CD4-positive, alpha-beta T cell treated with Interleukin-12 subunit alpha and Interleukin-12 subunit beta, for 1 hour (primary cell): ENCODE measurements at regions not wholly inside any gene's neighbourhood (a gene's known extent, or its start where the extent isn't known, plus 50 kb on each side); places are given as distances from the start of the nearest gene placed in this dataset.
"Not testable (repeated sequence)": the region's sequence is repeated elsewhere in the genome, so short reads cannot be mapped to it uniquely, and the experiment has no call there.

Source experiments
- DNase-seq: peaks from one replicate; pipeline ENCODE4 v3.0.0-alpha.2; 2020

GRCh38 chr5:72760259-72760658 lies 56.2 kb upstream of the TNPO1 start:
- no peak for DNase-seq

DNA sequence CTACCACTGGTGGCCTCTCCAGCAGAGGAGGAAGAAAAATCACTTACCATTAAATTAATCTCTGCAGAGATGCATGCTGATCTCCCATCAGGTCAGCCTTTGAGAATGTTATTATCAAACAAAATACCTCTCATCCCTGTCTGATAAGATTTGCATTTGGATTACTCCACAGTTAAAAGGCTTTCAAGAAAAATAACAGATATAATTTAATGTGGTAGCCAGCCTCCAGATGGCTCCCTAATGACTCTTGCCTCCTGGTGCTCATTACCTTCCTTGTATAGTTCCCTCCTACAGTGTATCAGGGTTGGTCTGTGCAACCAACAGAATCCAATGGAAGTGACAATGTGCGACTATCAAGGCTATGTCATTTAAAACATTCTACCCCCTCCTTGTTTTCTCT lies 63.6 kb upstream of the TNPO1 start:
- DNase-seq = no peak

DNA sequence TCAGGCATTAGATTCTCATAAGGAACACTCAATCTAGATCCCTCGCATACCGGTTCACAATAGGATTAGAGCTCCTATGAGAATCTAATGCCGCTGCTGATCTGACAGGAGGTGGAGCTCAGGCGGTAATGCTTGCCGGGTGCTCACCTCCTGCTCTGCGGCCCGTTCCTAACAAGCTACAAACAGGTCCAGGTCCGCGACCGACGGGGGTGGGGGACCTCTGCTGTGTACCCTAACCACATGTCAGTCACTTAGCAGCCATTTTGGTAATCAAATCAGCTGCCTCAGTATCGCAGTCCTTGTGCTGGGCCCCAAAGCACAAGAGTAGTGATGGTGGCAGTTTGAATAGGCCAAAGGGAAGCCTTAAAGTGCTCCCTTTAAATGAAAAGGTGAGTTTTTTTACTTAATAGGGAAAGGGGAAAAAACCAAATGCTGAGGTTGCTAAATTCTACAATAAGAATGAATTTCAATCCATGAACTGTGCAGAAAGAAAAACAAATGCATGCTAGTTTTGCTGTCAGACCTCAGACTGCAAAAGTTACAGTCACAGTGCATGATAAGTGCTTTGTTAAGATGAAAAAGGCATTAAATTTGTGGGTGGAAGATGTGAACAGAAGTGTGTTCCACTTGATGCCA lies 67.0 kb upstream of the TNPO1 start:
- no peak for DNase-seq

GRCh38 chr5:72747826-72748225 lies 68.6 kb upstream of the TNPO1 start:
- DNase-seq = no peak

DNA sequence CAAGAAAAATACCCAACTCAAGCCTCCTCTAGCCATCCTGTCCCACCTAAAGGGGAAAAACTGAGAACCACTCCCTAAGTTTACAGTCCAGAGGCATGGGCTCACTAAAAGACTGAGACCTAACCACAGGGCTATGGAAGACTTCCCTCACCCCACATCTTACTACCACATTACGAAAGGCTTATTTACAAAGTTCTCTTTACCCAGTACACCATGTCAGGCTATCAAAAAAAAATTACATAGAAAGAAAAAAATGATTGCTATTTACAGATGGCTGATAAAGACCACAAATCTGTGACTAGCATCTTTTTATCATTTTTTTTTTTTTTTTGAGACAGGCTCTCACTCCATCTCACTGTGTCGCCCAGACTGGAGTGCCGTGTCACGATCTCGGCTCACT lies 69.7 kb upstream of the TNPO1 start:
- DNase-seq = no peak

DNA sequence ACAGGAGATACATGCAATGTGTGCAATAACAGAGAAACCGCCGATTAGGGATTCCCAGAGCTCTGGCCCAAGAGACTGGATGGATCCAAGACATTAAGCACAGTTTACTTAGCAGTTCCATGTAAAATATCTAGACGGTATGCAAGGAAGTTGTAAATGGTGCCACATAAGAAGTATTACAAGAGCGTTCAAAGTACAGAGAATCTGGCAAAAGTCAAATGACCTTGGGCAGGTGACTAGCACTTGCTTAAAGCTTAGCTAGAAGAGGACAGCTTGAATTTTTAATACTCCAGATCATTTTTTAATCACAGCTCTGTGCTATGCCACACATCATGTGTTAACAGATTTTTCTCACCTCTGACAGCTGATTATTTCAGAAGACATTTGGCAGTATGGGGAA lies 72.3 kb upstream of the TNPO1 start:
- DNase-seq = no peak

DNA sequence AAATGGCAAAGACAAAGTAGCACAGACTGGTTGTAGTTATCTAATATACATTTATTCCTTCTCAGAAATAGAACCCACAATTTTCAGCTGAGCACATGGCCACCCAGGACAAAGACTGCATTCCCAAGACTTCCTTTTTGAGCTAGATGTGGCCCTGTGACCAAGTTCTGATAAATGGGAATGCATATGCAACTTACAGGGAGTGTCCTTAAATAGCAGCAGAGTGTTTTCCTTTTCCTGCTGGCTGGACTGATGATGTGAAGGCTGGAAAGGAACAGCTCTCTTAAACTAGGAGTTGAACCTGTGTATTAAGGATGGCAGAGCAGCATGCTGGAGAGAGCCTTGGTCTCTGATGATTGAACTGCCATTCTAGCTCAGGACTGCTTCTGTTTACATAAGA lies 74.7 kb upstream of the TNPO1 start:
- DNase-seq = no peak

- no peak for DNase-seq
These were observed 82.7 kb upstream of the TNPO1 start for GRCh38 chr5:72733810-72734209.

DNA sequence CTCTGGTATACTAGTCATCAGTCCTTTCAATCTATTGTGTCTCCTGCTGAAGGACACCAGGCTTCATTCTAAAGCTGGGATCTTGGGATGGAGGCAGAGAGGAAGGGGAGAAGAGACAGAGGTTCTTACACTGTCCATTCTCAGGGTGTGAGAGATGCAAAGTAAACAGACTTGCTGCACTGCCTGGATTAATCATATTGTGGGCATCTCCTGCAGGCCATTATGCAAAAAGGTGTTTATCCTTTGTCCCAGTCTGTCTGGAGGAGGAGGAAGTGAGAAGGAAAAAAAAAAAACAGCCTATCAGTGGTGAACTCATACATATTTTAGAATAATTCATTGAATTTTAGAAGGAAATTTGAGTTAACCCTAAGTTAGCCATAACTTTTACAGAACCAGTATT lies 92.9 kb upstream of the TNPO1 start:
- no peak for DNase-seq

DNA sequence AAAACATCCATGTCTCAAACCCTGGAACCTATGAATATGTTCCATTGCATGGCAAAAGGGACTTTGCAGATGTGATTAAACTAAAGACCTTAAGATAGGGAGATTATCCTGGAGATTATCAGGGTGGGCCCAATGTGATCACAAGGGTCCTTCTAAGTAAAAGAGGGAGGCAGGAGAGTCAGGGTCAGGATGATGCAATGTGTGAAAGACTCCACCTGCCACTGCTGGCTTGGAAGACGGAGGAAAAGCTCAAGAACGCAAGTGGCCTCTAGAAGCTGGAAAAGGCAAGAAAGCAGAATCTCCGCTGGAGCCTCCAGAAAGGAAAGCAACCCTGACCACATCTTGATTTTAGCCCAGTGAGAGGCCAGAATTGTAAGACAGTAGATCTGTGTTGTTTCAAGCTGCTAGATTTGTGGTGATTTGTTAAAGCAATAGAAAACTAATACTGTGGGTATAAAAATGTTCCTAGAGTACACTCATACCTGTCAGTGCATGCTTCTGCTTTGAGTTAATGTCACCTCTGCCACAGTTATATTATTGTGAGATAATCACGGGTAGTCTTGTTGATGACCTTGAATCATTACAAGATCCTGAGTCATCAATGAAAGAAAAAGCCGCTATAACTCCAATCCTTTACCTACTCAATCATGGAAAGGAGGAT lies 93.5 kb upstream of the TNPO1 start:
- no peak for DNase-seq

GRCh38 chr5:72721844-72722243 lies 94.6 kb upstream of the TNPO1 start:
- no peak for DNase-seq

DNA sequence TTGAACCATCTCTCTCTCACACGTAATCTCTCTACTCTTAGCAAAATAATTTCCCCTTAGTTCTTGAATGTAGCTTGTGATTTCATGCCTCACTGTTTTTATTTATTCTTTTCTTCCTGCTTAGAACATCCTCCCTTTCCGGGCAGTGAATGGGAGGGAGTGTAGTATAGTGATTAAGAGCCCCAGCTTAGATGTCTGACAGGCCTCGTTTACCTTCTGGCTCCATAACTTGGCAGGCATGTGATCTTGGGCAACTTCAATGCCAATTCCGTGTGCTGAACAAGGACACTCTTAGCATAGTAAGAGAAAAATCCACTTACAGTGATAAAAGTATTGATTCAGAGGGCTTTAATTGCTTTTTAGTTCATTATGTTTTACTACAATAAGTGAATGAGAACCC lies 96.3 kb upstream of the TNPO1 start:
- no peak for DNase-seq

GRCh38 chr5:72711351-72711750 lies 105.1 kb upstream of the TNPO1 start:
- DNase-seq = no peak

DNA sequence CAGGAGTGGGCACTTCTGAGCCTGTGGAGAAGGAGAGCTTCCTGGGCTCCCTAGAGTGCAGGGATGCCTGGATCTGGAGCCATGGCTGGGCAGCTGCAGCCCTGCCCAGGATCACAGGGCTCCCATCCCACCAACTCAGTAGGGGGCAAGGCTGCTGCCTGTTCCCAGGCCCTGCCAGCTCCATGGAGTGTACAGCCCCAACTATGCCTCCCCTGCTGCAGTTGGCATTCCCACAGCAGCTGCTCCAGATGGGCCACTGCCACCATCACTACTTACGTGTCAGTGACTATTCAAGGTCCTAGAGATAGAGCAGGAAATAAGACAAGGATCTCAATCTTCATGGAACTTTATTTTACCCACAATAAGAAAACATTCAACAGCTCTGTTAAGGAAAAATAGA lies 107.1 kb upstream of the TNPO1 start:
- DNase-seq = no peak

DNA sequence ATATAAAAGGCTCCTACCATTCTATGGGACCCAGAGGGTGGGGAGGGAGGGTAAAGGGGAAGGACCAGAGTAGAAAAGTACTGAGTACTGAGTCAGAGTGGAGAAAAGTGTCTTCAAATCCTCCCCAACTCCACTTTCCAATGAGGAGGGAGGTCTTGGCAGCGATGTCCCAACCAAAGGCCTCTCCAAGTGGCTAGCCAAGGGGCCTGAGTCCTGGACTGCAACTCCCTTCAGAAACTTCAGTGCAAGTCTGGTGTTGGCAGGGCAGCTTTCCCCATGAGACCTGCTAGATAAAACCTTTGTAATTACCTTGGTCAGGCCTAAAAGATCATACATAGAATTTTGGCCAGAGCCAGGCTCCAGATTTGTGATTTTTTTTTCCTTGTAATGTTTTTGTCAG lies 111.3 kb upstream of the TNPO1 start:
- DNase-seq = no peak

GRCh38 chr5:72703876-72704275 lies 112.6 kb upstream of the TNPO1 start:
- no peak for DNase-seq

- no peak for DNase-seq
These were observed 113.5 kb upstream of the TNPO1 start for GRCh38 chr5:72702881-72703434.

DNA sequence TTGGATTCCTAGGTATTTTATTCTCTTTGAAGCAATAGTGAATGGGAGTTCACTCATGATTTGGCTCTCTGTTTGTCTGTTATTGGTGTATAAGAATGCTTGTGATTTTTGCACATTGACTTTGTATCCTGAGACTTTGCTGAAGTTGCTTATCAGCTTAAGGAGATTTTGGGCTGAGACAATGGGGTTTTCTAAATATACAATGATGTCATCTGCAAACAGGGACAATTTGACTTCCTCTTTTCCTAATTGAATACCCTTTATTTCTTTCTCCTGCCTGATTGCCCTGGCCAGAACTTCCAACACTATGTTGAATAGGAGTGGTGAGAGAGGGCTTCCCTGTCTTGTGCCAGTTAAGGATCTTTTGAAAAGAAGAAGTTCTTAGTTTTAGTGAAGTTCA lies 114.4 kb upstream of the TNPO1 start:
- DNase-seq = not testable (repeated sequence)

GRCh38 chr5:72698481-72698880 lies 118.0 kb upstream of the TNPO1 start:
- no peak for DNase-seq

- DNase-seq = no peak
These were observed 118.8 kb upstream of the TNPO1 start for GRCh38 chr5:72697622-72698021.

- no peak for DNase-seq
These were observed 120.8 kb upstream of the TNPO1 start for GRCh38 chr5:72695659-72696058.

DNA sequence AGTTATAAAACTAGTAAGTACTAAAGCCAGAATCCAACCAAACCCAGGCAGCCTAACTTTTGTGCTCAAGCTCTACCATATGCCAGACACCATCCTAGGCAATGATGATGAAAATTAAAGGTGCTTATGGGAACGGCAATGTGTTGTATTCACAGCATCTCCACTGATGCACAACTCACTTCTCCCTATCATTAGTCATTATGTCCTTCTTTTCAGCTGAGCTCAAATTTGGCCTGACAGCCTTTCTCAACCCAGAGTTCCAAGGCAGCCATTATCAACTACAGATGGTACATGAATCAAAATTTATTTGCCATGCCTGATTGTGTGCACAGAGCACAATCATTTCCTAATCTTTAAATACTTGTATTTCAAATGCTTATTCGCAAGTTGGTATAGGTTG lies 121.6 kb upstream of the TNPO1 start:
- no peak for DNase-seq

DNA sequence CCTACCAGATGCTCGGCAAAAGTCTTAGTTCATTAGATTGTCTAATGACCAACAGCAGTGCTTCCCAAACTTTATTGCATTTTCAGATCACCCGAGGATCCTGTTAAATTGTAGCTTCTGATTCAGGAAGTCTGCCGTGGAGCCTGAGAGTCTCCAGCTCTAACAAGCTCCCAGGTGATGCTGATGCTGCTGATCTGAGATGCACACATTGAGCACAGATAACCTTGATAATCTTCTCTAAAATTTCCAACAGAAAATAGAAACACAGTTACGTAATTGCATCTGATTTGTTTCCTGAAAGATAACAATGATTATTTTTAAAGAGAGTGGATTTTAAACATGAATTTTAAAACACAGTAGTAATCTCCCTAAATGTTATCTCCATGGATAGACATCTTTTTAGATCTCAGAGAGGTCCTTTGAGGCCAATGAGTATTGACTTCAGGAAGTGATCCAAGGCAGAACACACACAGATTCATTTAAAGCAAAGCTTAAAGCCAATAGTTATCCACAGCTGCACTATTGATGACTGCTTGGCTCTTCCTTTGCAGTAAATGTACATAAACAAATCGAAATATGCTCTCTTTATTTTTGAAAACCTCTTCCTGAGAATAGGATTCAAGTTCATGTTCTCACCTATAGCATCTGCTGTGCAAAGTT lies 122.8 kb upstream of the TNPO1 start:
- no peak for DNase-seq
